A673 (cell line): ENCODE measurements at regions not wholly inside any gene's neighbourhood (a gene's known extent, or its start where the extent isn't known, plus 50 kb on each side); places are given as distances from the start of the nearest gene placed in this dataset.

ENCODE experiments used
- BruUV-seq: library from RNA; stranded (reverse); fragments of 400-500 nt; replicated peaks from 2 replicates; lab custom pipeline; 2021; lab: Mats Ljungman, UMichigan
- CTCF ChIA-PET: fragments of 300-600 bp; sonication (Branson Sonifier 250); formaldehyde crosslinking; loops from one replicate; lab custom pipeline; 2022; ENCODE audit warnings: antibody characterized with exemption; lab: Charles Lee
- POLR2A ChIA-PET: fragments of 300-600 bp; sonication (Branson Sonifier 250); formaldehyde crosslinking; loops from one replicate; lab custom pipeline; 2022; ENCODE audit warnings: antibody characterized with exemption; ENCODE audit not compliant: low non-redundant PET; lab: Charles Lee
- DNase-seq: peaks from one replicate; pipeline ENCODE4 v3.0.0-alpha.2; 2015; ENCODE audit warnings: low spot score
- H3K27ac ChIP-seq: fragments of 200-600 bp; sonication (generic); 2 replicates; pipeline ENCODE4 v1.5.1; 2016; ENCODE audit warnings: mixed run types, low read depth, mild to moderate bottlenecking, mixed read lengths, antibody characterized with exemption, low read length; ENCODE audit not compliant: poor library complexity, severe bottlenecking
- H3K27me3 ChIP-seq: fragments of 200-600 bp; sonication (generic); replicated peaks from 2 replicates; pipeline ENCODE4 v1.6.1; 2017; ENCODE audit warnings: mixed run types, low read depth, mild to moderate bottlenecking, mixed read lengths, antibody characterized with exemption, low read length; ENCODE audit not compliant: insufficient read depth, poor library complexity
- H3K36me3 ChIP-seq: fragments of 200-600 bp; sonication (generic); 2 replicates; pipeline ENCODE4 v1.6.1; 2016; ENCODE audit warnings: mixed run types, mild to moderate bottlenecking, mixed read lengths, antibody characterized with exemption, low read length; ENCODE audit not compliant: insufficient read depth, poor library complexity, severe bottlenecking
- H3K4me1 ChIP-seq: fragments of 200-600 bp; sonication (generic); 2 replicates; pipeline ENCODE4 v1.6.1; 2017; ENCODE audit warnings: mixed run types, mild to moderate bottlenecking, mixed read lengths, antibody characterized with exemption, low read length; ENCODE audit not compliant: insufficient read depth, poor library complexity, severe bottlenecking
- H3K4me3 ChIP-seq: fragments of 200-600 bp; sonication (generic); 2 replicates; pipeline ENCODE4 v1.5.1; 2016; ENCODE audit warnings: low read depth, mixed run types, mild to moderate bottlenecking, mixed read lengths, low read length; ENCODE audit not compliant: poor library complexity, severe bottlenecking
- H3K9me3 ChIP-seq: fragments of 200-600 bp; sonication (generic); 2 replicates; pipeline ENCODE4 v1.6.1; 2016; ENCODE audit warnings: mixed run types, low read depth, mild to moderate bottlenecking, mixed read lengths, antibody characterized with exemption, low read length; ENCODE audit not compliant: poor library complexity, severe bottlenecking
- EZH2 ChIP-seq: fragments of 200-600 bp; sonication (generic); IDR thresholded peaks from 2 replicates; pipeline ENCODE4 v1.6.1; 2017; ENCODE audit warnings: borderline replicate concordance, low read depth, mild to moderate bottlenecking, mixed read lengths, antibody characterized with exemption, low read length; ENCODE audit not compliant: poor library complexity, severe bottlenecking
- intact Hi-C: fragments of 100-400 bp; cut with micrococcal nuclease; formaldehyde crosslinking; loops from one replicate; pipeline ENCODE4 v1.10.0; 2022; ENCODE audit not compliant: unreplicated experiment
- TF ChIP-seq, protein P1 (sequence below): fragments of 300-800, 200-600 bp; sonication (generic); conservative IDR thresholded peaks from 2 replicates; pipeline ENCODE4 v1.5.1; 2017; ENCODE audit warnings: low read depth, mild to moderate bottlenecking, antibody characterized with exemption, low read length, moderate library complexity, mixed read lengths

DNA sequence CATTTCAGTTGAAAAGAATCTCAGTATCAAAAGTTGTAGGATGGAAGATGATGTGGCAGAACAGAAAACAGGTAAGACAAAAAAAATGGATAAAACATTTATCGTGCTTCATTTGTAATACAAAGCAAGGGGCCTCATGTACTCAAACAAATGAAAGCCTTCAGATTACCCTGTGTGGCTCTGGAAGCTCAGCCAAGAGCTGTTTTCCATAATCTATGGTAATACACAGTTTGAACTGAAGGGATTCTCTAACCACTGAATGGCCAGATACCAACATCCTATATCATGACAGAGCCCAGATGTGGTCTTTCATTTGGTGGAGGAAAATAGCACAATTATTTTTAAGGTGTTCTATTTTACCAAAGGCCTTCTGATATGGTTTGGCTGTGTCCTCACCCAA is 272.1 kb upstream of the RND3 start:
- ChIA-PET POLR2A (no interaction called here), CTCF (no interaction called here)
- DNase-seq = no peak
- Histone ChIP-seq H3K27me3 (no peaks in the 10 kb centered on the region), H3K4me1 (no peaks in the 10 kb centered on the region), H3K9me3 (no peaks in the 10 kb centered on the region), H3K27ac (no peak overlapping the region), H3K4me3 (no peak overlapping the region), H3K36me3 (no peaks in the 10 kb centered on the region)
- TF ChIP-seq EZH2 = no peak
- TF ChIP-seq, protein P1, sequence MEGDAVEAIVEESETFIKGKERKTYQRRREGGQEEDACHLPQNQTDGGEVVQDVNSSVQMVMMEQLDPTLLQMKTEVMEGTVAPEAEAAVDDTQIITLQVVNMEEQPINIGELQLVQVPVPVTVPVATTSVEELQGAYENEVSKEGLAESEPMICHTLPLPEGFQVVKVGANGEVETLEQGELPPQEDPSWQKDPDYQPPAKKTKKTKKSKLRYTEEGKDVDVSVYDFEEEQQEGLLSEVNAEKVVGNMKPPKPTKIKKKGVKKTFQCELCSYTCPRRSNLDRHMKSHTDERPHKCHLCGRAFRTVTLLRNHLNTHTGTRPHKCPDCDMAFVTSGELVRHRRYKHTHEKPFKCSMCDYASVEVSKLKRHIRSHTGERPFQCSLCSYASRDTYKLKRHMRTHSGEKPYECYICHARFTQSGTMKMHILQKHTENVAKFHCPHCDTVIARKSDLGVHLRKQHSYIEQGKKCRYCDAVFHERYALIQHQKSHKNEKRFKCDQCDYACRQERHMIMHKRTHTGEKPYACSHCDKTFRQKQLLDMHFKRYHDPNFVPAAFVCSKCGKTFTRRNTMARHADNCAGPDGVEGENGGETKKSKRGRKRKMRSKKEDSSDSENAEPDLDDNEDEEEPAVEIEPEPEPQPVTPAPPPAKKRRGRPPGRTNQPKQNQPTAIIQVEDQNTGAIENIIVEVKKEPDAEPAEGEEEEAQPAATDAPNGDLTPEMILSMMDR = no peak
- no TSS peak for BruUV-seq
- intact Hi-C loops = no loop called here

DNA sequence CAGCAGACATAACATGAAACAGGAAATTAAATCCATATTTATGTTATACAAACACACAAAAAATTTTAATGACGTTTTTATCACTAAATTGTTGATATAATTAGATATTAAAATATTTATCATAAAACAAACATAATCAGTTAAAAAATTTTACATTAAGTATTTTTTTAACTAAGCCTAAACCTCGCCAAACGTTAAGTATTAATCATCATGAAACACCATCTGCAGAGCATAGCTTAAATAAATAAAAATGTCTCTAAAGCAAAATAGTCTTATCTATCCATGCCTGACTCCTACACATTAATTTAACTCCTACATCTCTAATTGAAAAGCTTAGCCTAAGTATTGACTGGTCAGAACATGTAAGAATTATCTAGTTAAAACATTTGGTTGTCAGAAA is 271.6 kb upstream of the RND3 start:
- CTCF ChIA-PET = no interaction called here
- no peaks in the 10 kb centered on the region for H3K27me3 ChIP-seq

GRCh38 chr2:150752229-150752628 is 264.8 kb upstream of the RND3 start:
- Histone ChIP-seq H3K27me3 (no peaks in the 10 kb centered on the region), H3K9me3 (no peaks in the 10 kb centered on the region), H3K36me3 (no peaks in the 10 kb centered on the region), H3K27ac (no peak overlapping the region), H3K4me1 (no peaks in the 10 kb centered on the region), H3K4me3 (no peak overlapping the region)
- ChIA-PET POLR2A (interaction anchor here (0.8 kb wide), 1 partner anchor 597 kb away, joined by 4 read pairs; no protein-coding TSS in a partner anchor), CTCF (no interaction called here)
- DNase-seq = no peak
- intact Hi-C loops = no loop called here
- BruUV-seq = no TSS peak
- TF ChIP-seq, protein P1 = no peak
- no peak for TF ChIP-seq EZH2

More for the DNA sequence above, 271.6 kb upstream of the RND3 start:
- Histone ChIP-seq H3K4me3 (no peak overlapping the region), H3K4me1 (no peaks in the 10 kb centered on the region), H3K36me3 (no peaks in the 10 kb centered on the region), H3K9me3 (no peaks in the 10 kb centered on the region), H3K27ac (no peak overlapping the region)
- intact Hi-C loops = no loop called here
- DNase-seq = no peak
- no TSS peak for BruUV-seq
- POLR2A ChIA-PET = no interaction called here
- TF ChIP-seq, protein P1 = no peak
- TF ChIP-seq EZH2 = no peak
